Fibroblast of skin of scalp (primary cell): ENCODE measurements at regions not wholly inside any gene's neighbourhood (a gene's known extent, or its start where the extent isn't known, plus 50 kb on each side); places are given as distances from the start of the nearest gene placed in this dataset.

Experiments used
- DNase-seq: peaks from one replicate; pipeline ENCODE4 v3.0.0-alpha.2; 2013

DNA sequence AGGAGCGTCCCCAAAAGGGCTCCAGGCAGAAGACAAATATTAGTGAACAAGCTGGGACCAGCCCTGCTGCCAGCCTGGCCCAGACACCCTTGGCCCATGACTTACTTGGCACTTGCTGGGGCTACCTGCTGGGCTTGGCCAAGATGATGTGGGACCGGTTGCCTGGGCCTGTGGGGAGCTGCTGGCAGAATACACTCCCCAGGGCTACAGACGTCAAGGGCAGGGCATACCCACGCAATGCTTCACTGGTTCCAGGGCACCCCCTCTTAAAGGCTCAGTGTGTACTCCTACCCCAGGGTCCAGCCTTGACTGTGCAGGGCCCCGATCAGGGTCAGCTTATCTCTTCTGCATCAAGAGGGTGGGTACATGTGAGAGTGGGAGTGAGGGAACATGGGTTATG is 106.5 kb upstream of the SLC2A1 start:
- DNase-seq, result no peak

DNA sequence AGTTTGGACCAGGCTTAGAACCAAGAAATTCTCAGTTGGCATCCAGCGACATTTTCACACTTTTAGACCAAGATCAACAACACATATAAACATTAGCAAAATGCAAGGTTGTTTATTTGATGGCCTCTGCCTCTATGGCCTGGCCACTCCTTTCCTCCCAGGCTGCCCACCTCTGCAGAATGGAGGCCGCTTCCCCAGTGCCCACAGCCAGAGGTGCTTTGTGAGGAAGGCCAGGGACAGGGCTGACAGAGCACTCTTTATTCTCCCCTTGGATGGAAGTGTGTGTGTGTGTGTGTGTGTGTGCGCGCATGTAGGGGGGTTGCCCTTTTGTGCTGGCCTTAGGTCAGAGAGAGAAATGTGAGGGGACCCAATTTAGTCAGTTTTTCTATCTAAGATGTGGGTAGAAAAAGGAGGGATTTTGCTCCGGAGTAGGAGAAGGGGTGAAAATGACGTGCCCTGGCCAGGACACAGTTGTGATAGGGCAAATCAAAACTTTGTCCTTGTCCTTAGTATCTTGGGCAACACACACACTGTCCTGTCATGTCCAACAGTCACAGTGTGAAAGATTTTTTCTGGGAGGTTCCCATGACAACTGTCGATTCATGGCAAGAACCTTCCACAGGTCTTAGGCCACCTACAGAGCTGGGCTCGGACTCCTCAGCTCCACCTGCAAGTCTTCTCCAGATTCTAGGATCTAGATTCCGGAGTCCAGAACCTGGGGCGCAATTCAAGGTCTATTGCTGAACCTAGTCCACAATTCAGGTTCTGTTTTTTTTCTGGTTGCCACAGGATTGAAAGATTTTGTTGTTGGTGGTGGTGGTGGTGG is 104.9 kb upstream of the SLC2A1 start:
- DNase-seq, result no peak

GRCh38 chr1:43062527-43063095 is 103.9 kb upstream of the SLC2A1 start:
- DNase-seq, result no peak

GRCh38 chr1:43061757-43062156 is 103.1 kb upstream of the SLC2A1 start:
- no peak for DNase-seq

DNA sequence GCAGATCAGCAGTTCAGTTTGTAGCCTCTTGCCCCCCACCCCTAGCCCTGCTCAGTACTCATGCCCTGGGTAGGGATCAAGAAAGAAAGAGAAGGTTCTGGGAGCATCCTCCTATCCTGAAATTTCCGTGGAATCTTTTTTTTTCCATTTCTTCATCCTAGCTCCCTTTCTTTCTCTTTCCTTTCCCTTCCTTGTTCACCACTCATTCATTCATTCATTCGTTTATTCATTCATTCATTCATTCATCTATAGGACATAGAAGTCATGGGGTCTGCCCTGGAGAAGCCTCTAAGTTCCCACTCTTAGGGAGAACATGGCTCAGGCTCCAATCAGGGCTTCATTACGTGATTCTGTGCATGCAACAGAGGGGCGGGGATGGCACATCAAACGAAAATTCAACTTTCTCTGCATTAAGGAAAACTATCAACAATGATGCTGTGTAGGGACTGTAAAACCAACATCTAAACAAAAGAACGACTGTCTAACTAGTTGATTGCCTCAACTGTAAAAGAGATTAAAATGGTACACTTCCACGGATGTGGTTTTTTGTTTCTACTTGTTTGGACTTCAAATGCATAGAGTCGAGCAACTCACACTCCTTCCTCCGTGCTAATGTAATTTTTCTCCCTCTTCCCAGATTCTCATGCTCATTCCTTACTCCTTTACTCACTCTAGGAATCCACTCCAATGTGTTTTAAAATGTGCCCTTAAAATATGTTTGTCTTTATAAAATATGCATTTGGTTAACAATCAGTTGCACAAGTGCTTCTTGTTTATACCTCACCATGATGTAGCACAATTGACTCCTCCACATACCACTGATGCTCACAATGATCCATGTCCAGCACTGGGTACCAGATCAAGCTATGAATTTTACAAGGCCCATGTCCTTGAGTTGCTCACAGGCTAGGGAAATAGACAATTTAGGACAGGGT is 101.2 kb upstream of the SLC2A1 start:
- peak; percentile 69 for DNase-seq

GRCh38 chr1:43058545-43059360 is 100.1 kb upstream of the SLC2A1 start:
- DNase-seq, result peak; percentile 89

- no peak for DNase-seq
Measured at GRCh38 chr1:43058056-43058455, 99.4 kb upstream of the SLC2A1 start.

DNA sequence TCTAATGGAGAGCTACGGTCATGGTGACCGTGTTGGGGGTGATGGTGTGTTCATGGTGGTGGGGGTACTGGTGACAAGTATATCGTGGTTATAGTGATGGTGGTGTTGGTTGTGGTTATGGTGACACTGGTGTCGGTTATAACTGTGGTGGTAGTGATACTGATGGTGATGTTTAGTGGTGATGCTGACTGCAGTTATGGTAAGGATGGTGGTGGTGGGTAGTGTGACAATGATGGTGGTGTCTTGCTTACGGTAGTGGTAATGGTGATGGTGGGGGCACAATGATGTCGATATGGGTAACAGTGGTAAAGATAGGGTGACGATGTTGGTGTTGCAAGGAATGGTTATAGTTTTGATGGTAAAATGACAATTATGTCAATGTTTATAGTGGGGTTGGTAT is 98.9 kb upstream of the SLC2A1 start:
- no peak for DNase-seq

DNA sequence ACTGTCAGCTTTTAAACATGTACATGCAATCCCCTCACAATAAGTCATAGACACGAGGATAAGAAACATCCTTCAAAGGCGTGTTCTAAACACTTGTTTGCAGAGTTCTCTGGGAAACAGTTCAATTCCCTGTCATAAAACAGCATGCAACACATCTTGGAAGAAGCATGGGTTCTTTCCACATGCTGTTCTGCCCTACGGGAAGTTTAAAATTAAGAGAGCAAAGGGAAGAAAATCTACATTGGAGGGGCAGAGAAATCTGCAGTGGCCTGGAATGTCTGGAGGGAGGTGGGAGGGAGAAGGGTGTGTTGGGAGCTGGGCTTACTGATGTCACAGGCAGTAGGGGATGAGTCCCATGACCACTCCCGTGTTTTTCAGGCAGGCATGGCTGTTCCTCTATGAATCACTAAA is 98.3 kb upstream of the SLC2A1 start:
- DNase-seq, result peak; percentile 56

- no peak for DNase-seq
Measured at GRCh38 chr1:43056460-43056859, 97.8 kb upstream of the SLC2A1 start.

DNA sequence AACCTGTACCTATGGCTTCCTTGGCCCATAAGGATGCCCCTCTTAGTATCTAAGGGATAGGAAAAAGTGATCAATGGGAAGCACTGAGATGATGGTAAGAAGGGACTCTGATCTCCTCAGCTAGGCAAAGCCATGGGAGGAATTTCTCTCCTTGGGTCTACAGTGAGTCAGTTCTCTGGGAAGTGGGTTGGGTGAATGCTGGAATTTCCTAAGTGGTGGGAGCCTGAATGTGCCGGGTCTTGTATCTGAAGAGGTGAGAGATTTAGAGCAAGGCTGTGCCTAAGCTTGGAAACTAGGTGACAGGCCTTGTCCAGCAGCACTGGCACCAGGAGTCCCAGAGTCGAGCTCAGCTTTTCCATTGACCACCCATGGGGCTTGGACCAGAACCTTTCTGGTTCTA is 96.3 kb upstream of the SLC2A1 start:
- peak; percentile 70 for DNase-seq

DNA sequence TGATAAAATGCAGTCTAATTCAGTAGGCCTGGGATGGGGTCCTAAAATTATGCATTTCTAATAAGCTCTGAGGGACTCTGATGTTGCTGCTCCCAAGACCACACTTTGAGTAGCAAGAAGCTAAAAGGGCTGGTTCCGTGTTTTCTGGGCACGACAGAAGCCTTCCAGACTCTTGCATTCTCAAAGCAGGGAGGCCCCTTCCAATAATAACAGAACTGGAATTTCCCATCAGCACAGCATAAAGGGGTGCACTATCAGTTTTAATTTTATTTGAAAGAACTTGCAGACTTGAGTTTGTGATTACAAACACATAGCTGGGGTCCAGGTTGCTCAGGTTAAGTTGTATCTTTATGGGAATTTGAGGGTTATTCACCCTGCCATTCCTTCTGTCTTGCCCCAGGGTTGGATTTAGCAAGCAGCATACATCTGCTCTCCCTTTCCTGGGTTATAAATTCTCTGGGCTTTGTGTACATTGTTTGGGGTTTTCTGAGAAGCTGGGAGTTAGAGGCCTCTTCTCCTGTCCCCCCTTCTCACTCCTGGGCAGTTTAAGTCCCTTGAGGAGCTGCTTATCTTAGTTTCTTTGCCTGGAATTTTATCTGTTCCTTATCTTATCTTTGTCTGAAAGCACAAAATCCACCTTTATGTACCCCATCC is 94.2 kb upstream of the SLC2A1 start:
- DNase-seq, result peak; percentile 30

DNA sequence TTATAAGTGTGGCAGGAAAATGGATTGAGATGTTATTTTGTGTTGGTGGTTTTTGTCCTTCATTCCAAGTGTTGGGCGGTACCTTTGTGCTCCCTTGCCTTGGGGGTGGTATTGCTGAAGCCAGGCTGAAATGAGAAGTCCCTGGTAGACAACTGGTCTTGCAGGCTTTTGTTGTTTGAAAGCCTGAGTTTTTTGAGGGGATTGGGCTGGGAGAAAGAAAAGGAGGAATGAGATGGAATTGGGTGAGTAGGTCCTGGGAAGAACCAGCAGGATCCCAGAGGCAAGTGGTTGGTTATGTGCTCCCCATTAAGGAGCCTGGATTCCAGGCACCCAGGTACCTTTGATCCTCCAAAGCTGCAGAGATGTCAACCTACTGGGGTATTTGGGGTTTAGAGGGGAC is 93.7 kb upstream of the SLC2A1 start:
- DNase-seq, result no peak

- peak; percentile 80 for DNase-seq
Measured at GRCh38 chr1:43049481-43049880, 90.8 kb upstream of the SLC2A1 start.

DNA sequence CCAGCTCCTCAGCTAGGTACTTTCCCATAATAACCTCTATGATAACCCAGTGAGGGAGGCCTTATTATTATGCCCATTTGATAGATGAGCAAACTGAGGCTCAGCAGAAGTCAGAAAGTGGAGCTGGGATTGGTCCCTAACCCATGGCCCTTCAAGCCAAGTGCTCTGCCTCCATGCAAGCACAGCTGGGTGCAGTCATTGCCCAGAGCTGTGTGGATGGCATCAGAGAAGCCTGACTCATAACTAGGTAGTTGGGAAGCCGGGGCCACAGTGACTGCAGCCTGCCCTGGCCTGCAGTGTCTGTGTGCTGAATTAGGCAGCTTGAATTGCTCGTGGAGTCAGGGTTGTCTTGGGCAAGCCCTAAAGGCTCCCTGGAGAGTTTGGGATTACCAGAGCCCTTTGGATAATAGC is 89.9 kb upstream of the SLC2A1 start:
- peak; percentile 14 for DNase-seq

DNA sequence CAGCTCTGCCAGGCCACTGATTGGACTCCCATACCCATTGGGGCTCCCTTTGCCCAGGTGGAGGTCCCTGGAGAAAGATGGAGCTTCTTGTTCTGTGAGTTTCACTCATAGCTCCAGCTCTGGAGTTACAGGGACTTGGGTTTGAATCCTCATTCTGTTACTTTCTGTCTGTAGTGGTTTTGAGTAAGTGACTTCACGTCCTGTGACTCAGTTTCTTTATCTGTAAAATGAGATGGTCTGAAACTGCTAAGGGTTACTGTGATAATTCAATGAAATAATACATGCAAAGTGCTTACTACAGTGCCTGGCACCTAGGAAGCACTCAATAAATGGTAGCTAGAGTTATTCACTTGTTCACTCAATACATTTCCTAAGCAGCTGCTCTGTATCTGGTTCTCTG is 88.5 kb upstream of the SLC2A1 start:
- DNase-seq, result no peak

- no peak for DNase-seq
Measured at GRCh38 chr1:43044572-43045361, 86.1 kb upstream of the SLC2A1 start.

GRCh38 chr1:43043695-43044094 is 85.0 kb upstream of the SLC2A1 start:
- no peak for DNase-seq

DNA sequence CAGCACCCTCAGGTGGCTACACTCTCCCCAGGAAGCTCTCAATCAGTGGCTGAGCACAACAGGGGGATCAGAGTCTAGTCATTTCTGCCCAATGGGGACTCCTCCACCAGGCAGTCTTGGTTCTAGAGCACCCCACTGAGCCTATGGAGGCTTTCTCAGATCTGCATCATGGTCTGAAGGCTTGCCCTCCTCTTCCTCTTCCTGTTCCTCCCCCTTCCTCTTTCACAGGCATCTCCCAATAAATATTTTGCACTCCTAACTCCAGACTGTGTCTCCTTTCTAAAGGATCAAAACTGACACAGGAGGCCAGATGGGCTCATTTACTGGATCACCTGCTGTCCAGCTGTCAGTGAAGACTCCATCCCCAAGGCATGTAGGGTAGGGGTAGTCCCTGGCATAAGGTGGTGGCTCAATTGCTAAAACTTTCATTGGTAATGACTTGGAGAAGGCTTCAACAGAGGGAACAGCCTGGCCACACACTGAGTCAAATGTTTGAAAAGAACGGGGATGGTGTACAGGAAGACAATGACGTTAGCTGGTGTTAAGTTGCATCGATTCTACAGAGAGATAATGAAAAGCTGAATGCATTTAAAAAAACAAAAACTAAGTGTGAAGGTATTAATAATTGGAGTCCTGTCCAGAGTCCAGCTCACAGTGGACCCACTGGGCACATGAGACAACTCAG is 84.2 kb upstream of the SLC2A1 start:
- no peak for DNase-seq

GRCh38 chr1:43042127-43042526 is 83.5 kb upstream of the SLC2A1 start:
- DNase-seq, result no peak
